Spleen (tissue), 11 donors: ENCODE measurements at regions not wholly inside any gene's neighbourhood (a gene's known extent, or its start where the extent isn't known, plus 50 kb on each side); places are given as distances from the start of the nearest gene placed in this dataset.
"Not testable (repeated sequence)": the region's sequence is repeated elsewhere in the genome, so short reads cannot be mapped to it uniquely, and the experiment has no call there.

Experiments used
- DNase-seq: peaks from one replicate; pipeline ENCODE4 v3.0.0-alpha.2; 2020
- H3K27ac ChIP-seq, 8 donors: fragments of 200-600 bp; sonication (generic) in 7 of 8; 1 replicate in 4 of 8; 2 replicates in 4 of 8; pipeline versions ENCODE4 v1.5.0 to v1.8.0; 2016 to 2021; ENCODE audit warnings: inconsistent platforms in 4 of 8, mild to moderate bottlenecking in 4 of 8, moderate library complexity in 1 of 8
- H3K27me3 ChIP-seq, 7 donors: fragments of 200-600 bp; sonication (generic) in 6 of 7; replicated peaks in 1 of 7; 1 replicate in 4 of 7; 2 replicates in 3 of 7; pipeline versions ENCODE4 v1.5.0 to v1.8.0; 2016 to 2021; ENCODE audit warnings: inconsistent platforms in 3 of 7, mild to moderate bottlenecking in 1 of 7
- H3K36me3 ChIP-seq, 6 donors: fragments of 200-600 bp; sonication (generic) in 5 of 6; 1 replicate in 4 of 6; 2 replicates in 2 of 6; pipeline versions ENCODE4 v1.5.0 to v1.8.0; 2016 to 2021; ENCODE audit warnings: inconsistent platforms in 2 of 6
- H3K4me1 ChIP-seq, 6 donors: fragments of 200-600 bp; sonication (generic) in 5 of 6; 1 replicate in 3 of 6; 2 replicates in 3 of 6; pipeline versions ENCODE4 v1.5.0 to v1.8.0; 2016 to 2021; ENCODE audit warnings: inconsistent platforms in 3 of 6
- H3K4me3 ChIP-seq, 8 donors: fragments of 200-600 bp; sonication (generic) in 7 of 8; 1 replicate in 4 of 8; 2 replicates in 4 of 8; pipeline versions ENCODE4 v1.5.0 to v1.8.0; 2016 to 2021; ENCODE audit warnings: inconsistent platforms in 4 of 8, mild to moderate bottlenecking in 4 of 8, moderate library complexity in 2 of 8
- H3K9me3 ChIP-seq, 8 donors: fragments of 200-600 bp; sonication (generic) in 7 of 8; 1 replicate in 4 of 8; 2 replicates in 4 of 8; pipeline versions ENCODE4 v1.5.0 to v1.8.0; 2016 to 2021; ENCODE audit warnings: inconsistent platforms in 4 of 8
- POLR2A ChIP-seq, 3 donors: fragments of 450-650 bp; IDR thresholded peaks; one replicate each; pipeline ENCODE4 v1.5.1; 2017; ENCODE audit warnings: antibody characterized with exemption in 3 of 3, mild to moderate bottlenecking in 1 of 3
- POLR2AphosphoS5 ChIP-seq, 3 donors: sonication (generic); formaldehyde crosslinking; IDR thresholded peaks; one replicate each; pipeline ENCODE4 v1.5.1; 2017; ENCODE audit warnings: antibody characterized with exemption in 3 of 3
- WGBS, 5 donors: extraction: QIAGEN DNeasy Blood & Tissue Kit in 3 of 5; methylation state at CpG; one replicate each; pipeline versions ENCODE4 v1.1.5 to v1.1.7; 2013 to 2018; 5-methylcytosine and 5-hydroxymethylcytosine counted together
- intact Hi-C: fragments of 100-400 bp; cut with DNase I; formaldehyde crosslinking; loops from one replicate; pipeline ENCODE4 v1.15.0; 2023; ENCODE audit warnings: low total_unique reads
- TF ChIP-seq, protein P1 (sequence below), 11 experiments: fragments of 200-600 bp in 7 of 11; fragments of 450-650 bp in 4 of 11; sonication (generic) in 4 of 11; IDR thresholded peaks in 8 of 11; conservative IDR thresholded peaks in 3 of 11; 1 replicate in 7 of 11; 2 replicates in 4 of 11; pipeline versions ENCODE4 v1.4.0 to v1.8.0; 2016 to 2021; ENCODE audit warnings: antibody characterized with exemption in 11 of 11, inconsistent platforms in 4 of 11, mild to moderate bottlenecking in 1 of 11
- donor health status: healthy with polysubstance abuse.
- donor health status: DM: no; HTN: no; CAD: no; lungs with moderate emphysema.
- donor health status: DM: no; HTN: no; CAD: no.
- donor health status: Bipolar disorder and iron deficiency.
- donor health status: healthy.
- donor health status: DM: no; HTN: no; CAD: no.
- donor health status: DM: yes; HTN: yes; CAD: no.

DNA sequence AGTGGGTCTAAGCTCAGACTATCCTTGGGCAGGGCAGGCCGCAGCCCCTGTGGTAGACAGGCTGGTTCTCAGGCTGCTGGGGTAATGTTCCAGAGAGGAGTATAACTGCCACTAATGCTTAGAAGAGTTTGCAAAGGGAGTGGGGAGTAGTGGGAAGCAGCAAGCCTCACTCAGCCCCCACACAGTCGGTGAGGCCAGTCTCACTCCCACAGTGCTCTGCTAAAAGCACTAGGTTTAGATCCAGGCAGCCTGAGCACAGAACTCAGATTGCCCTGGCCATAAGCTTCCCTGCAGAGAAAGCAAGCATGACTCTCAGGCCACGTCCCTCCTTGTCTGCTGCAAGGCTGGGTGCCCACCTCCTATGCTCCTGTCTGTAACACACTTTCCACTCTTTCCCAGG is 69.4 kb upstream of the HCN1 start:
- intact Hi-C loops = no loop called here
- WGBS, 5 donors = 62 to 74% (median 70%) methylated on average over 2 to 3 of the region's 3 CpGs

DNA sequence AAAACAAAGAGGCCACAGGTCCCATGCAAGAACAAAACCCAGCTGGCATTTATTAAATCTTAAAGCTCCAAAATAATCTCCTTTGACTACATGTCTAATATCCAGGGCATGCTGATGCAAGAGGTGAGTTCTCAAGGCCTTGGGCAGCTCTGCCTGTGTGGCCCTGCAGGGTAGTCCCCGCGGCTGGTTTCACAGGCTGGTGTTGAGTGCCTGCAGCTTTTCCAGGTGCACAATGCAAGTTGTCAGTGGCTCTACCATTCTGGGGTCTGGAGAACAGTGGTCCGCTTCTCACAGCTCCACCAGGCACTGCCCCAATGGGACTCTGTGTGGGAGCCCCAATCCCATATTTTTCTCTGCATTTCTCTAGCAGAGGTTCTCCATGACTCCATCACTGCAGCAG is 54.4 kb upstream of the HCN1 start:
- Histone ChIP-seq H3K27me3 (no peaks in the 10 kb centered on the region), H3K27ac (no peak overlapping the region), H3K36me3 (no peaks in the 10 kb centered on the region), H3K4me3 (no peak overlapping the region), H3K4me1 (no peaks in the 10 kb centered on the region), H3K9me3 (peaks cover 0 to 63% (median 37%) of the 10 kb centered on the region in 8 donors)
- TF ChIP-seq POLR2A (IDR thresholded peaks at IDR 0.05) (no peak), POLR2AphosphoS5 (IDR thresholded peaks at IDR 0.05) (no peak)
- TF ChIP-seq, protein P1, sequence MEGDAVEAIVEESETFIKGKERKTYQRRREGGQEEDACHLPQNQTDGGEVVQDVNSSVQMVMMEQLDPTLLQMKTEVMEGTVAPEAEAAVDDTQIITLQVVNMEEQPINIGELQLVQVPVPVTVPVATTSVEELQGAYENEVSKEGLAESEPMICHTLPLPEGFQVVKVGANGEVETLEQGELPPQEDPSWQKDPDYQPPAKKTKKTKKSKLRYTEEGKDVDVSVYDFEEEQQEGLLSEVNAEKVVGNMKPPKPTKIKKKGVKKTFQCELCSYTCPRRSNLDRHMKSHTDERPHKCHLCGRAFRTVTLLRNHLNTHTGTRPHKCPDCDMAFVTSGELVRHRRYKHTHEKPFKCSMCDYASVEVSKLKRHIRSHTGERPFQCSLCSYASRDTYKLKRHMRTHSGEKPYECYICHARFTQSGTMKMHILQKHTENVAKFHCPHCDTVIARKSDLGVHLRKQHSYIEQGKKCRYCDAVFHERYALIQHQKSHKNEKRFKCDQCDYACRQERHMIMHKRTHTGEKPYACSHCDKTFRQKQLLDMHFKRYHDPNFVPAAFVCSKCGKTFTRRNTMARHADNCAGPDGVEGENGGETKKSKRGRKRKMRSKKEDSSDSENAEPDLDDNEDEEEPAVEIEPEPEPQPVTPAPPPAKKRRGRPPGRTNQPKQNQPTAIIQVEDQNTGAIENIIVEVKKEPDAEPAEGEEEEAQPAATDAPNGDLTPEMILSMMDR (IDR thresholded peaks at IDR 0.05 in 8 of 11, conservative IDR thresholded peaks at IDR 0.05 in 3 of 11) = no peak
- intact Hi-C loops = no loop called here
- DNase-seq = no peak
- WGBS, 5 donors = 92 to 100% (median 100%) methylated on average over 3 of the region's 3 CpGs

More for the DNA sequence above, 69.4 kb upstream of the HCN1 start:
- H3K27ac ChIP-seq = no peak overlapping the region
- no peak for DNase-seq
- no peak overlapping the region for H3K4me3 ChIP-seq
- H3K4me1 ChIP-seq = no peaks in the 10 kb centered on the region
- no peaks in the 10 kb centered on the region for H3K36me3 ChIP-seq
- peaks cover 0 to 51% (median 31%) of the 10 kb centered on the region in 8 donors for H3K9me3 ChIP-seq
- TF ChIP-seq, protein P1 (IDR thresholded peaks at IDR 0.05 in 8 of 11, conservative IDR thresholded peaks at IDR 0.05 in 3 of 11) = no peak
- no peak for TF ChIP-seq POLR2AphosphoS5 (IDR thresholded peaks at IDR 0.05)
- TF ChIP-seq POLR2A (IDR thresholded peaks at IDR 0.05) = no peak
- no peaks in the 10 kb centered on the region for H3K27me3 ChIP-seq

DNA sequence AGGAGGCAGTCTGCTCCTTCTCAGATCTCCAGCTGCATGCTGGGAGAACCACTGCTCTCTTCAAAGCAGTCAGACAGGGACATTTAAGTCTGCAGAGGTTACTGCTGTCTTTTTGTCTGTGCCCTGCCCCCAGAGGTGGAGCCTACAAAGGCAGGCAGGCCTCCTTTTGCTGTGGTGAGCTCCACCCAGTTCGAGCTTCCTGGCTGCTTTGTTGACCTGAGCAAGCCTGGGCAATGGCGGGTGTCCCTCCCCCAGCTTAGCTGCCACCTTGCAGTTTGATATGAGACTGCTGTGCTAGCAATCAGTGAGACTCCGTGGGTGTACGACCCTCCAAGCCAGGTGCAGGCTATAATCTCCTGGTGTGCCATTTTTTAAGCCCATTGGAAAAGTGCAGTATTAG is 52.3 kb upstream of the HCN1 start:
- H3K9me3 ChIP-seq = peaks cover 0 to 42% (median 21%) of the 10 kb centered on the region in 8 donors
- DNase-seq, H3K4me1 ChIP-seq, H3K4me3 ChIP-seq, H3K27me3 ChIP-seq, H3K36me3 ChIP-seq, H3K27ac ChIP-seq, intact Hi-C loops: not testable (repeated sequence)
- WGBS, 5 donors = 66 to 78% (median 74%) methylated on average over 4 of the region's 4 CpGs
